ENCODE measurements at regions not wholly inside any gene's neighbourhood (a gene's known extent, or its start where the extent isn't known, plus 50 kb on each side); places are given as distances from the start of the nearest gene placed in this dataset.
"Not testable (repeated sequence)": the region's sequence is repeated elsewhere in the genome, so short reads cannot be mapped to it uniquely, and the experiment has no call there.

DNA sequence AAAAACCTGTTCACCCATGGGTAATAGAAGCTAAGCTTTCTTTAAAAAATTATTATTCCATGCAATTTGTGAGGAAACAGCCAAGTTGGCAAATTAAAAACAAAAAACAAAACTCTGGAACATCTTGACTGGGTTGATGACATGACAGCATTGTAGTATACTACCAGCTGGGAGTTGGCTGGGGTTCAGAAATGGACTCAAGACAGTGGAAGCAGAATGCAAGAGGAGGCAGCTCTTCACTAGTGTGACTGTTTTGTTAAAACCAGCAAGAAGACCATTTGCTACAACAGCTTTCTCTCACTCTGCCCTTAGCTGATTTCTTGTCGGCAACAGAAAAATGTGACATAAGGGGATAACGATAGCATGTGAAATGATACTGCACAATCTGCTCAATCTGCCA lies 1298.9 kb upstream of the ADGRL4 start (continued):
- TF ChIP-seq, protein P1, sequence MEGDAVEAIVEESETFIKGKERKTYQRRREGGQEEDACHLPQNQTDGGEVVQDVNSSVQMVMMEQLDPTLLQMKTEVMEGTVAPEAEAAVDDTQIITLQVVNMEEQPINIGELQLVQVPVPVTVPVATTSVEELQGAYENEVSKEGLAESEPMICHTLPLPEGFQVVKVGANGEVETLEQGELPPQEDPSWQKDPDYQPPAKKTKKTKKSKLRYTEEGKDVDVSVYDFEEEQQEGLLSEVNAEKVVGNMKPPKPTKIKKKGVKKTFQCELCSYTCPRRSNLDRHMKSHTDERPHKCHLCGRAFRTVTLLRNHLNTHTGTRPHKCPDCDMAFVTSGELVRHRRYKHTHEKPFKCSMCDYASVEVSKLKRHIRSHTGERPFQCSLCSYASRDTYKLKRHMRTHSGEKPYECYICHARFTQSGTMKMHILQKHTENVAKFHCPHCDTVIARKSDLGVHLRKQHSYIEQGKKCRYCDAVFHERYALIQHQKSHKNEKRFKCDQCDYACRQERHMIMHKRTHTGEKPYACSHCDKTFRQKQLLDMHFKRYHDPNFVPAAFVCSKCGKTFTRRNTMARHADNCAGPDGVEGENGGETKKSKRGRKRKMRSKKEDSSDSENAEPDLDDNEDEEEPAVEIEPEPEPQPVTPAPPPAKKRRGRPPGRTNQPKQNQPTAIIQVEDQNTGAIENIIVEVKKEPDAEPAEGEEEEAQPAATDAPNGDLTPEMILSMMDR (IDR thresholded peaks at IDR 0.05; ENCODE audit: low read depth, low read length, missing input control): no peak
- TF ChIP-seq FOXA1 (IDR thresholded peaks at IDR 0.05) (no peak), FOXA2 (IDR thresholded peaks at IDR 0.05) (no peak), RAD21 (IDR thresholded peaks at IDR 0.05) (no peak), EGR1 (IDR thresholded peaks at IDR 0.05; ENCODE audit: low read depth in 2 of 2) (no peak), YY1 (IDR thresholded peaks at IDR 0.05) (no peak), HNF4A (conservative IDR thresholded peaks at IDR 0.05) (no peak), JUND (IDR thresholded peaks at IDR 0.05) (no peak), NR2F2 (IDR thresholded peaks at IDR 0.05) (no peak), HNF4G (IDR thresholded peaks at IDR 0.05) (no peak), RXRA (IDR thresholded peaks at IDR 0.05) (no peak)
- TF ChIP-seq, protein P2, sequence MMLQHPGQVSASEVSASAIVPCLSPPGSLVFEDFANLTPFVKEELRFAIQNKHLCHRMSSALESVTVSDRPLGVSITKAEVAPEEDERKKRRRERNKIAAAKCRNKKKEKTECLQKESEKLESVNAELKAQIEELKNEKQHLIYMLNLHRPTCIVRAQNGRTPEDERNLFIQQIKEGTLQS (IDR thresholded peaks at IDR 0.05): no peak

DNA sequence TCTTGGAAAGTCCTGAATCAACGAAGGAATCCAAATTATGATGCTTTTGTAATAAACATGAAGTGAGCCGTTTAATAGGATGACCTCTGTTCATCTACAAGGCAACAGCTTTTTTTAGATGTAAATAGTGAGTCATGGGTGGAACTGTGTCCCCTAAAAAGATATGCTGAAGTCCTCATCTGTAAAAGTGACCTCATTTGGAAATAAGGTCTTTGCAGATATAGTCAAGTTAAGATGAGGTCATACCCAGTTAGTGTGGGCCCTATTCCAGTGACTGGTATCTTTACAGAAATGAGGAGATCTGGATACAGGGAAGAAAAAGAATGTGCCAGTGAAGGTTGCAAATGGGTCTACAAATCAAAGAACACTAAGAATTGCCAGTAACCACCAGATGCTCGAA lies 1287.3 kb upstream of the ADGRL4 start:
- Histone ChIP-seq H3K4me3 (ENCODE audit: low read depth in 1 of 3, low read length in 3 of 3) (no peak overlapping the region), H3K27ac (ENCODE audit: low read depth in 1 of 2, low read length in 2 of 2) (no peak overlapping the region), H3K36me3 (ENCODE audit: control insufficient read depth in 4 of 4, insufficient read depth in 3 of 4, low read depth in 1 of 4, low read length in 3 of 4) (no peaks in the 10 kb centered on the region), H3K9me3 (ENCODE audit: control insufficient read depth in 4 of 4, low read length in 3 of 4) (no peaks in the 10 kb centered on the region), H3K4me1 (ENCODE audit: control insufficient read depth in 4 of 4, insufficient read depth in 4 of 4, low read length in 3 of 4) (no peaks in the 10 kb centered on the region), H3K27me3 (ENCODE audit: control insufficient read depth in 4 of 4, insufficient read depth in 4 of 4, low read length in 3 of 4) (no peaks in the 10 kb centered on the region), H3K9ac (ENCODE audit: low read depth in 1 of 2, low read length in 2 of 2) (no peak overlapping the region)
- no peak for DNase-seq (ENCODE audit: low spot score)
- WGBS: 61% methylated on average over 3 of the region's 3 CpGs
- TF ChIP-seq HNF4A (conservative IDR thresholded peaks at IDR 0.05) (no peak), FOXA1 (IDR thresholded peaks at IDR 0.05) (no peak), HNF4G (IDR thresholded peaks at IDR 0.05) (no peak), GABPA (IDR thresholded peaks at IDR 0.05 in 1 of 2, conservative IDR thresholded peaks at IDR 0.05 in 1 of 2) (no peak)
- TF ChIP-seq, protein P3, sequence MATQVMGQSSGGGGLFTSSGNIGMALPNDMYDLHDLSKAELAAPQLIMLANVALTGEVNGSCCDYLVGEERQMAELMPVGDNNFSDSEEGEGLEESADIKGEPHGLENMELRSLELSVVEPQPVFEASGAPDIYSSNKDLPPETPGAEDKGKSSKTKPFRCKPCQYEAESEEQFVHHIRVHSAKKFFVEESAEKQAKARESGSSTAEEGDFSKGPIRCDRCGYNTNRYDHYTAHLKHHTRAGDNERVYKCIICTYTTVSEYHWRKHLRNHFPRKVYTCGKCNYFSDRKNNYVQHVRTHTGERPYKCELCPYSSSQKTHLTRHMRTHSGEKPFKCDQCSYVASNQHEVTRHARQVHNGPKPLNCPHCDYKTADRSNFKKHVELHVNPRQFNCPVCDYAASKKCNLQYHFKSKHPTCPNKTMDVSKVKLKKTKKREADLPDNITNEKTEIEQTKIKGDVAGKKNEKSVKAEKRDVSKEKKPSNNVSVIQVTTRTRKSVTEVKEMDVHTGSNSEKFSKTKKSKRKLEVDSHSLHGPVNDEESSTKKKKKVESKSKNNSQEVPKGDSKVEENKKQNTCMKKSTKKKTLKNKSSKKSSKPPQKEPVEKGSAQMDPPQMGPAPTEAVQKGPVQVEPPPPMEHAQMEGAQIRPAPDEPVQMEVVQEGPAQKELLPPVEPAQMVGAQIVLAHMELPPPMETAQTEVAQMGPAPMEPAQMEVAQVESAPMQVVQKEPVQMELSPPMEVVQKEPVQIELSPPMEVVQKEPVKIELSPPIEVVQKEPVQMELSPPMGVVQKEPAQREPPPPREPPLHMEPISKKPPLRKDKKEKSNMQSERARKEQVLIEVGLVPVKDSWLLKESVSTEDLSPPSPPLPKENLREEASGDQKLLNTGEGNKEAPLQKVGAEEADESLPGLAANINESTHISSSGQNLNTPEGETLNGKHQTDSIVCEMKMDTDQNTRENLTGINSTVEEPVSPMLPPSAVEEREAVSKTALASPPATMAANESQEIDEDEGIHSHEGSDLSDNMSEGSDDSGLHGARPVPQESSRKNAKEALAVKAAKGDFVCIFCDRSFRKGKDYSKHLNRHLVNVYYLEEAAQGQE (IDR thresholded peaks at IDR 0.05): no peak
- TF ChIP-seq, protein P4, sequence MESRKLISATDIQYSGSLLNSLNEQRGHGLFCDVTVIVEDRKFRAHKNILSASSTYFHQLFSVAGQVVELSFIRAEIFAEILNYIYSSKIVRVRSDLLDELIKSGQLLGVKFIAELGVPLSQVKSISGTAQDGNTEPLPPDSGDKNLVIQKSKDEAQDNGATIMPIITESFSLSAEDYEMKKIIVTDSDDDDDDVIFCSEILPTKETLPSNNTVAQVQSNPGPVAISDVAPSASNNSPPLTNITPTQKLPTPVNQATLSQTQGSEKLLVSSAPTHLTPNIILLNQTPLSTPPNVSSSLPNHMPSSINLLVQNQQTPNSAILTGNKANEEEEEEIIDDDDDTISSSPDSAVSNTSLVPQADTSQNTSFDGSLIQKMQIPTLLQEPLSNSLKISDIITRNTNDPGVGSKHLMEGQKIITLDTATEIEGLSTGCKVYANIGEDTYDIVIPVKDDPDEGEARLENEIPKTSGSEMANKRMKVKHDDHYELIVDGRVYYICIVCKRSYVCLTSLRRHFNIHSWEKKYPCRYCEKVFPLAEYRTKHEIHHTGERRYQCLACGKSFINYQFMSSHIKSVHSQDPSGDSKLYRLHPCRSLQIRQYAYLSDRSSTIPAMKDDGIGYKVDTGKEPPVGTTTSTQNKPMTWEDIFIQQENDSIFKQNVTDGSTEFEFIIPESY (IDR thresholded peaks at IDR 0.05): no peak

DNA sequence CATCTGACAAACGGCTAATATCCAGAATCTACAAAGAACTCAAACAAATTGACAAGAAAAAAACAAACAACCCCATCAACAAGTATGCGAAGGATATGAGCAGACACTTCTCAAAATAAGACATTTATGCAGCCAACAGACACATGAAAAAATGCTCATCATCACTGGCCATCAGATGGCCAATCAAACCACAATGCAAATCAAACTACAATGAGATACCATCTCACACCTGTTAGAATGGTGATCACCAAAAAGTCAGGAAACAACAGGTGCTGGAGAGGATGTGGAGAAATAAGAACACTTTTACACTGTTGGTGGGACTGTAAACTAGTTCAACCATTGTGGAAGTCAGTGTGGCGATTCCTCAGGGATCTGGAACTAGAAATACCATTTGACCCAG lies 1282.2 kb upstream of the ADGRL4 start:
- 83% methylated on average over 3 of the region's 3 CpGs for WGBS
- not testable (repeated sequence) for H3K27me3 ChIP-seq (ENCODE audit: control insufficient read depth in 4 of 4, insufficient read depth in 4 of 4, low read length in 3 of 4); H3K4me1 ChIP-seq (ENCODE audit: control insufficient read depth in 4 of 4, insufficient read depth in 4 of 4, low read length in 3 of 4); DNase-seq (ENCODE audit: low spot score); H3K9me3 ChIP-seq (ENCODE audit: control insufficient read depth in 4 of 4, low read length in 3 of 4); H3K36me3 ChIP-seq (ENCODE audit: control insufficient read depth in 4 of 4, insufficient read depth in 3 of 4, low read depth in 1 of 4, low read length in 3 of 4); H3K27ac ChIP-seq (ENCODE audit: low read depth in 1 of 2, low read length in 2 of 2); H3K4me3 ChIP-seq (ENCODE audit: low read depth in 1 of 3, low read length in 3 of 3); H3K9ac ChIP-seq (ENCODE audit: low read depth in 1 of 2, low read length in 2 of 2)

All from liver (tissue), 8 donors.